HCT116 (cell line): ENCODE measurements at regions not wholly inside any gene's neighbourhood (a gene's known extent, or its start where the extent isn't known, plus 50 kb on each side); places are given as distances from the start of the nearest gene placed in this dataset.

Experiments used
- CBX3 ChIP-seq: IDR thresholded peaks from 2 replicates; pipeline ENCODE4 v1.6.1; 2012; ENCODE audit warnings: low read depth
- EGR1 ChIP-seq: IDR thresholded peaks from 2 replicates; pipeline ENCODE4 v1.6.1; 2012; ENCODE audit warnings: low read depth
- ELF1 ChIP-seq: IDR thresholded peaks from 2 replicates; pipeline ENCODE4 v1.6.1; 2012; ENCODE audit warnings: low read depth, borderline replicate concordance
- EZH2 ChIP-seq: fragments of 200-600 bp; sonication (generic); IDR thresholded peaks from 2 replicates; pipeline ENCODE4 v1.6.1; 2017; ENCODE audit warnings: antibody characterized with exemption, mixed run types
- JUND ChIP-seq: IDR thresholded peaks from 2 replicates; pipeline ENCODE4 v1.6.1; 2012
- POLR2A ChIP-seq: IDR thresholded peaks from 2 replicates; pipeline ENCODE4 v1.7.0; 2011; ENCODE audit warnings: borderline replicate concordance; ENCODE audit not compliant: insufficient read depth, insufficient read length; ENCODE audit errors: extremely low read depth
- RAD21 ChIP-seq: IDR thresholded peaks from 2 replicates; pipeline ENCODE4 v1.6.1; 2012; ENCODE audit warnings: low read depth, mild to moderate bottlenecking
- SP1 ChIP-seq: IDR thresholded peaks from 2 replicates; pipeline ENCODE4 v1.6.1; 2012; ENCODE audit warnings: low read depth
- YY1 ChIP-seq: IDR thresholded peaks from 2 replicates; pipeline ENCODE4 v1.6.1; 2011; ENCODE audit warnings: low read length, low read depth, moderate library complexity, mild to moderate bottlenecking; ENCODE audit not compliant: insufficient replicate concordance; ENCODE audit errors: extremely low read depth
- ZNF274 ChIP-seq: fragments of 200-500 bp; sonication (Bioruptor generic); IDR thresholded peaks from 2 replicates; pipeline ENCODE4 v1.6.1; 2014; ENCODE audit warnings: mild to moderate bottlenecking, low read depth, low read length, inconsistent platforms
- TF ChIP-seq, protein P1 (sequence below), 3 experiments: fragments of 200-600 bp in 1 of 3; sonication (generic) in 1 of 3; IDR thresholded peaks in 2 of 3; conservative IDR thresholded peaks in 1 of 3; 2 replicates each; pipeline ENCODE4 v1.5.1; 2012 to 2017; ENCODE audit warnings: low read depth in 2 of 3, low read length in 2 of 3, antibody characterized with exemption in 1 of 3, borderline replicate concordance in 1 of 3, control low read depth in 1 of 3, mild to moderate bottlenecking in 1 of 3, mixed read lengths in 1 of 3, mixed run types in 1 of 3, moderate library complexity in 1 of 3; ENCODE audit not compliant: insufficient read depth in 1 of 3
- TF ChIP-seq, protein P2 (sequence below): IDR thresholded peaks from 2 replicates; pipeline ENCODE4 v1.6.1; 2012; ENCODE audit warnings: low read depth
- TF ChIP-seq, protein P3 (sequence below): IDR thresholded peaks from 2 replicates; pipeline ENCODE4 v1.6.1; 2012

DNA sequence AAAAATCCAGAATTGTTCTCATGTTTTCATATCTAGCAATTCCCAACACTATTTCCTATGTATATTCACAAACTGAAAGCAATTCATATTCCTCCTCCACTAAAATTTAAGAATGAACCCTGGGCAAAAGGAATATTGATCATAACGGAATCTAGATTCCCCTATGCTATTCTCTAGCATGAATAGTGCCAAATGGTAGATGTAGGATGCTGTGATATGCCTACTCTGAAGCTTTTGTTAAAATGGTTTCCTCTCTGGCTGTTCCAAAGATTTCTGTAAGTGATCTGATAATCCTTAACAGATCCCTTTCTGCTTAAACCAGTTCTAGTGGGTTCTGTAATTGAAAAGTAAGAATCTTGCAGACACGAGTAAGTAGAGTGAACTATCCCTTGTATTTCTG, 298.0 kb upstream of the TANK start:
- TF ChIP-seq SP1: no peak
- TF ChIP-seq RAD21: no peak
- TF ChIP-seq EGR1: no peak
- TF ChIP-seq ZNF274: no peak
- no peak for TF ChIP-seq EZH2
- TF ChIP-seq, protein P1, sequence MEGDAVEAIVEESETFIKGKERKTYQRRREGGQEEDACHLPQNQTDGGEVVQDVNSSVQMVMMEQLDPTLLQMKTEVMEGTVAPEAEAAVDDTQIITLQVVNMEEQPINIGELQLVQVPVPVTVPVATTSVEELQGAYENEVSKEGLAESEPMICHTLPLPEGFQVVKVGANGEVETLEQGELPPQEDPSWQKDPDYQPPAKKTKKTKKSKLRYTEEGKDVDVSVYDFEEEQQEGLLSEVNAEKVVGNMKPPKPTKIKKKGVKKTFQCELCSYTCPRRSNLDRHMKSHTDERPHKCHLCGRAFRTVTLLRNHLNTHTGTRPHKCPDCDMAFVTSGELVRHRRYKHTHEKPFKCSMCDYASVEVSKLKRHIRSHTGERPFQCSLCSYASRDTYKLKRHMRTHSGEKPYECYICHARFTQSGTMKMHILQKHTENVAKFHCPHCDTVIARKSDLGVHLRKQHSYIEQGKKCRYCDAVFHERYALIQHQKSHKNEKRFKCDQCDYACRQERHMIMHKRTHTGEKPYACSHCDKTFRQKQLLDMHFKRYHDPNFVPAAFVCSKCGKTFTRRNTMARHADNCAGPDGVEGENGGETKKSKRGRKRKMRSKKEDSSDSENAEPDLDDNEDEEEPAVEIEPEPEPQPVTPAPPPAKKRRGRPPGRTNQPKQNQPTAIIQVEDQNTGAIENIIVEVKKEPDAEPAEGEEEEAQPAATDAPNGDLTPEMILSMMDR (IDR thresholded peaks at IDR 0.05 in 2 of 3, conservative IDR thresholded peaks at IDR 0.05 in 1 of 3; ENCODE audit: borderline replicate concordance in 1 of 3, insufficient read depth in 1 of 3, low read depth in 2 of 3, low read length in 2 of 3): no peak
- TF ChIP-seq, protein P2, sequence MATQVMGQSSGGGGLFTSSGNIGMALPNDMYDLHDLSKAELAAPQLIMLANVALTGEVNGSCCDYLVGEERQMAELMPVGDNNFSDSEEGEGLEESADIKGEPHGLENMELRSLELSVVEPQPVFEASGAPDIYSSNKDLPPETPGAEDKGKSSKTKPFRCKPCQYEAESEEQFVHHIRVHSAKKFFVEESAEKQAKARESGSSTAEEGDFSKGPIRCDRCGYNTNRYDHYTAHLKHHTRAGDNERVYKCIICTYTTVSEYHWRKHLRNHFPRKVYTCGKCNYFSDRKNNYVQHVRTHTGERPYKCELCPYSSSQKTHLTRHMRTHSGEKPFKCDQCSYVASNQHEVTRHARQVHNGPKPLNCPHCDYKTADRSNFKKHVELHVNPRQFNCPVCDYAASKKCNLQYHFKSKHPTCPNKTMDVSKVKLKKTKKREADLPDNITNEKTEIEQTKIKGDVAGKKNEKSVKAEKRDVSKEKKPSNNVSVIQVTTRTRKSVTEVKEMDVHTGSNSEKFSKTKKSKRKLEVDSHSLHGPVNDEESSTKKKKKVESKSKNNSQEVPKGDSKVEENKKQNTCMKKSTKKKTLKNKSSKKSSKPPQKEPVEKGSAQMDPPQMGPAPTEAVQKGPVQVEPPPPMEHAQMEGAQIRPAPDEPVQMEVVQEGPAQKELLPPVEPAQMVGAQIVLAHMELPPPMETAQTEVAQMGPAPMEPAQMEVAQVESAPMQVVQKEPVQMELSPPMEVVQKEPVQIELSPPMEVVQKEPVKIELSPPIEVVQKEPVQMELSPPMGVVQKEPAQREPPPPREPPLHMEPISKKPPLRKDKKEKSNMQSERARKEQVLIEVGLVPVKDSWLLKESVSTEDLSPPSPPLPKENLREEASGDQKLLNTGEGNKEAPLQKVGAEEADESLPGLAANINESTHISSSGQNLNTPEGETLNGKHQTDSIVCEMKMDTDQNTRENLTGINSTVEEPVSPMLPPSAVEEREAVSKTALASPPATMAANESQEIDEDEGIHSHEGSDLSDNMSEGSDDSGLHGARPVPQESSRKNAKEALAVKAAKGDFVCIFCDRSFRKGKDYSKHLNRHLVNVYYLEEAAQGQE: no peak
- no peak for TF ChIP-seq JUND
- TF ChIP-seq ELF1: no peak
- TF ChIP-seq POLR2A: no peak
- TF ChIP-seq, protein P3, sequence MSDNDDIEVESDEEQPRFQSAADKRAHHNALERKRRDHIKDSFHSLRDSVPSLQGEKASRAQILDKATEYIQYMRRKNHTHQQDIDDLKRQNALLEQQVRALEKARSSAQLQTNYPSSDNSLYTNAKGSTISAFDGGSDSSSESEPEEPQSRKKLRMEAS: no peak
- no peak for TF ChIP-seq CBX3
- no peak for TF ChIP-seq YY1
